HG03565 (cell line): ENCODE measurements at regions not wholly inside any gene's neighbourhood (a gene's known extent, or its start where the extent isn't known, plus 50 kb on each side); places are given as distances from the start of the nearest gene placed in this dataset.
A peak's percentile ranks its signal among the peaks of the same experiment; 100 is the strongest.
"Not testable (repeated sequence)": the region's sequence is repeated elsewhere in the genome, so short reads cannot be mapped to it uniquely, and the experiment has no call there.

Experiments used
- ATAC-seq: cut with Tn5 transposase; IDR thresholded peaks from one replicate; pipeline ENCODE4 v1.9.1; 2021; ENCODE audit warnings: mild to moderate bottlenecking, moderate library complexity; ENCODE audit not compliant: unreplicated experiment

DNA sequence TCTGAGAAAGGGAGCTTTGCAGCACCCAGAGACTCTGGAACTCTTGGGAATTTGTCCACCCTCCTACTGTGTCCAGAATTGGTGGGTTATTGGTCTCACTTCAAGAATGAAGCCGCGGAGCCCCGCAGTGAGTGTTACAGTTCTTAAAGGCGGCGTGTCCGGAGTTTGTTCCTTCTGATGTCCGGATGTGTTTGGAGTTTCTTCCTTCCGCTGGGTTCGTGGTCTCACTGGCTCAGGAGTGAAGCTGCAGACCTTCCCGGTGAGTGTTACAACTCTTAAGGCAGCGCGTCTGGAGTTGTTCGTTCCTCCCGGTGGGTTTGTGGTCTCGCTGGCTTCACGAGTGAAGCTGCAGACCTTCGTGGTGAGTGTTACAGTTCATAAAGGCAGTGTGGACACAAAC is 824.7 kb downstream of the LRRTM4 start:
- not testable (repeated sequence) for ATAC-seq

DNA sequence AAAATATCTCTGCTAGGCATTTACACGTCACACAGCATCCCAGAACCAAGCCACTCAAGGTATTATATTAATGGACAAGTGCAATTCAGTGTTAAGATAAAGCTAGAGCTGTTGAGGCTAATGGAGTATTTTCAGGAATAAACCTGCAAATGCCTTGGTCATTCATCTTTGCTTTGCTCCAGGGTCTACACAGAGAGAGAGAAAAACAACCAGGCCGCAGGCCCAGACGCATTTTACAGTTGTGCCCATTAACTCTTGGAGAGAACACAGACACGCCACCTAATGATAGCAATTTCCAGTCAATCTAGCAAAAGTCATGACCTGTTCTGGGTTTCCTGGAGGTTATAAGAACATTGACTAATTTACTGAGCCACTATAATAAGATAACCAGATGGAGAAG is 829.3 kb downstream of the LRRTM4 start:
- ATAC-seq, result no peak

DNA sequence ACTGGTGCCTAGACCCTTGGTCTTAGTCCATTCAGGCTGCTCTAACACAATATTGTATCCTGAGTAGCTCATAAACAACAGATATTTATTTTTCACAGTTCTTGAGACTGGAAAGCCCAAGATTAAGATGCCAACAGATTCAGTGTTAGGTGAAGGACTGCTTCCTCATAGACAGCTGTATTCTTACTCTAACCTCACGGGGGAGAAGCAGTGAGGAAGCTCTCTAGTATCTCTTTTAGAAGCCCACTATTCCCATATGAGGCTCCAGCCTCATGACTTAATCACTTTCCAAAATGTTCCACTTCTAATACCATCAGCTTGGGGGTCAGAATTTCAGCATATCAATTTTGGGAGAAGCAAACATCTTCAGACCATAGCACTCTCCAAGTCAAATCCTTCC is 833.4 kb downstream of the LRRTM4 start:
- ATAC-seq, result no peak

DNA sequence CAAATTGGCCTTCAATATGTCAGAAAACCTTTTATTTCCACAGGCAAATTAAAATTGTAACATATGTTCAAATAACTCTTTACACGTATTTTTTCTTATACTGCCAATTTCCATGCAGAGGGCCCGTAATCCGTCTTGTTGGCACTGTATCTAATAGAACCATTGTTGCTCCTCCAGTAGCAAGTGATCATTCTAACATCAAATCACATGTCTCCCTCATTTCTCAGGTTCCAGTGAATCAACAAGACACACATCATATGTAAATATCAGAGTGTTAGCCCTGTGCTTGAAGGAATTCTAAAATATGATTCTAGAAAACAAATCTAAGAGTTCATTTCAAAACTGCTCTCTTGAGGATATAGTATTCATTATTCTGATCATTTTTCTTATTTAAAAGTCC is 834.3 kb downstream of the LRRTM4 start:
- no peak for ATAC-seq

DNA sequence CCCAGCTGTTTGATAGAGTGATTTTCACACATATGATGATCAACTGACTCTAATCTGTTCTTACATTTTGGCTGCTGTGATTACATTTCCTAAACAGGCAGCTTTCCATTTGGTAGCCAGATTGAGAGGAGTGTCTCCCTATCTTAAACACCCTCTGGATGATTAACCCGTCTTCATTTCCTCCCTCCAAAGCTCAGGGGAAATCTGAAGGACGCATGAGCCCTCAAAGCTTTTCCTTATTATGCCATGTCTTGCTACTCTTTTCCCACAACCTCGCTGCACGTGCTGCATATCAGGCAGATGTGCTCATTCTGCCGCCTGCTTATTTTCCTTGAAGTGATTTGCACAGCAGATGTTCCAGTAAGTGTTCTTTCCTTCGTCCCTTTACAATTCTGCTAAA is 837.4 kb downstream of the LRRTM4 start:
- no peak for ATAC-seq

DNA sequence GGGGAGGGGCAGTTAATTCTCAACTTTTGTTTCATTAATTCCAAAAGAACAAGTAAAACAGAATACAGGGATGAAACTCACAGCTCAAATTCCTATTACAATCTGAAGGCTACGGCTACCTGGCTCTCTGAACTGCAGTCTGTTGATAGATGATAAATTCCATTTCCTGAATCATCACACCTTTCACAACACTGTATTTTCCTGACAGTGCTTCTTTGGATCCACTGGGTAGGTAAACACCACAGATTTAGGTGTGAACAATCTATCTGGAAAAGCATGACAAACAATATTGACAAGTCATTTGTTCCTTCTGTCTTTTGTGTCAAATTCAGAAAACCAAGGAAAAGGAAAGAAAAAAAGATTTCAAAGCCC is 843.2 kb downstream of the LRRTM4 start:
- no peak for ATAC-seq

DNA sequence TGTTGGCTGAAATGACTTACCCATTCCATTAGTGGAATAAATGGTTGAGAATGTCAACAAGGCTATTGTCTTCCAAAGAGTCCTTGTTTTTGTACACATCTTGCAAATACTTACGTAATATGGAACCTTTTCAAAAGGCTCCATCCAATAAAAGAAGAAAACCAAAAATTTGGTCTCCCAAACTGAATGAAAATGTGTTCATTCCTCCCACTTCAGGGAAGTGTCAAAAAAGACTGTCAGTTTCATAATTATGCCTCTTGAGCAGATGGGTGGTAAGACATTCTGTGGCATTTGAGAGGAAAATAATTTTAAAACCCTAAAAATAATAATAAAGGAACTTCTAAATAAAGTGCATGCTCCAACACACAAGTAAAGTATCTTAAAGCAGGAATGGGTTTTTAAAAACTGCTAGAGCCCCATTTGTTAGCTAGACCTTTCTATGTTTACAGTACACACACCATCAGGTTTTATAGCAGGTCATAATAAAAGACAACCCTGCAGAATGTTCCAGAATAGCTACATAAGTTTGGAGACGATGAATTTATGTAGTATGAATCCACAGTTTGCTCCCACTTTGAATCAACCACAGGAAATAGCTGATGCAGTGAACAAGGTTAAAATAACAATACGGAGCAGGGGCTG is 843.7 kb downstream of the LRRTM4 start:
- no peak for ATAC-seq

DNA sequence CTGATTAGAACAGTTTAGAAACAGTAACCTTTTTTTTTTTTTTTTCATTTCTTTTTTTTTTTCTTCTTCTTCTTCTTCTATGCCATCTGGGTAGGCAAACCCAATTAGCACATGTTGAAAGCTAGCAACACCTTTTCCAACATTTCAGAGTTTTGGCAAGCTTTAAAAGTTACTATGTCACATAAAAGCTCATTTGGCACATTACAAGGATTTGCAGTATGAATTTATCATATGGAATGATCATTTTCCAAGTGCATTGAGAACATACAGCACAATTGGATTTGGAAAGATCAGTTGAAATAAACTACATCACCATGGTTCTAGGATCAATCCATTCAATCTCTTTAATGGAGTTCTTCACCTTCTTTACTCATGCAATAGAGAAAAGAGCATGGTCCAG is 847.0 kb downstream of the LRRTM4 start:
- no peak for ATAC-seq

DNA sequence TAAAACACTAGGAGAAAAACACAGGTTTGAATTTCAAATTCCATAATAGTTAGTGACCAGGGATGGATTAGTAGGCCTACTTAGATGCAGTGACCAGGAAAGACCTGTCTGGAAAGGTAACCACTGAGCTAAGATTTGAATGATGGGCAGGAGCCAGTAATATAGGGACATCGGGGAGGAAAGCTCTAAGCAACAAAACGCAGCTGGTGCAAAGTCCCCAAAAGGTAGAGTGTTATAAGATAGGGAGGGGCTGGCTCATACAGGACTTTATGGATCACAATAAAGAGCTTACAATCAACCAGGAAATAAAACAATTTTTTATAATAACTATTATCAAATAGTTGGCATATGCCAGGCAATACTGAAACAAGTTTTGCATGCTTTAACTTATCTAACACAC is 849.4 kb downstream of the LRRTM4 start:
- no peak for ATAC-seq

DNA sequence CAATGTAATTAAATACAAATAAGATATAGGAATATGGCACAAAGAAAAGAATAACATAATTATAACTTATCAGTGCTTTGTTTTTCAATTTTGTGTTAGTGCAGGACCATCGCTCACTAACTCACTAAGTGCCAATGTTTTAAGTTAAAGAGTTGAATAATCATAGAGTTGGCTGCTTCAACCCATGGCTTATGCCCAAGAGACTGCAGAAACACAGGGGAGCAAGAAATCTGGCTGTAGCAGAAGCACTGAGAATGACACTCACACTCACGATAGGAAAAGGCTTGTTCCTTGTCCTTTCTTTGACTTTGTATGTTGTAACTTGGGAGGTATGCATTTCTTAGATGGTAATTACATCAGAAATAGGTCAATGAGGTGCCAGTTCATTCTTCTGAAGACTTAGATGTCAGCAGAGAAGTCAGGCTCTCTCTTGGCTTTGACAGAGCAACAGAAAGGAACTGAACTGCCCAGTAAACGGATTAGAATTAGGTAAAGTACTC is 852.2 kb downstream of the LRRTM4 start:
- no peak for ATAC-seq

DNA sequence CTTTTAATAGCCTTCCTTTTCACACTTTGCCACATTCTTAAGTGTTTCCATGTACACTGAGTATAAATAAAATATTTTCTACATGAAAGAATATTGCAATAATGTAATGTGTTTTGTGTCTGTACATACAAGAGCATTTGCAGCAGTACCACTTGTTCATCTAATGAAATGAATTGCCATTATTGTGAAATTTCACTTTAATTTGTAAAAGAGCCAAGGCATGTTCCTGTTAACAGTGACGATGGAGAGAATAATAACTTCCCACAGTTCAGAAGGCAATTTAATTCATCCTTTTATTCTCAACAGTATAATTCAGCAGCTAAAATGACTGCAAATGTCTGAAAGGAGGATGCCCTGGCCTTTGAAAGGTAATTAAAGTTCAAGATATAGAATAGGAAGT is 853.9 kb downstream of the LRRTM4 start:
- ATAC-seq, result no peak

DNA sequence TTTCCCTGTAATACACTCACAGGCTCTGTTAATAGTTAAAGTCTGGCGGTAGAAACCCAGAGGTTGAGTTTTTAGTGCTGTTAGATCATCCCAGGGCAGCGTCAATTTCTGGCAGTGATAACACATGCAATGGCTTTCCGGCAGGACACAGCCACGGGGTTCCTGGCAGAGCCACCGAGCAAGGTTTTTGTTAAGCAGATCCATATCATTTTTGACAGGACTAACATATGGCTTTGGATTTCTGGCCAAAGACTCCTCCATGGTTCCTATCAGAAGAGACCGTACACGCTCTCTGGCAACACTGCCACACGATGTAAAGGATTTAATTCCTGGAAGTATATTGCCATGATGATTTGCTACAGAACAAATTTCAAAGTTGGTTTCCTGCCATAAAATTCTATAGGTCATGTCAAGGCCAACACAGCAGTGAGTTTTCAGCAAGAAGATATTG is 854.3 kb downstream of the LRRTM4 start:
- ATAC-seq, result no peak

DNA sequence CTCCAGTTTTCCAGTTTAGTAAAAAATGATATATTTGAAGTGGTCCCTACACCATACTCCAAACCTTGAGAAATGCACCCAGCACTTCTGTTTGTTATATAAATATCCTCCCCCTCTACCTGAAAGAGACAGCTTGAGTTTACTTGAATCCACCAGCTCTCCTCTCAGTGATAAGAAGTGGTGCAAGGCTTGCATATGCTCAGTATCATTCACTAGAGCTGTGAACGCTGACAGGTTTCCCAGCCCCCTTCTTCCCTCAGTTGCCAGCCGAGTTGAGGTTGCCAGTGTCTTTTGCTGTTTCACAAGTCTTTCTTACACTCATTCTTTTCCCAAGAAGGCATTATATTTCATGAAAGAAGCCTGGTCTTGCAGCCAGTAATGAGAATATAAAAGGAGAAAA is 880.0 kb downstream of the LRRTM4 start:
- ATAC-seq, result no peak

DNA sequence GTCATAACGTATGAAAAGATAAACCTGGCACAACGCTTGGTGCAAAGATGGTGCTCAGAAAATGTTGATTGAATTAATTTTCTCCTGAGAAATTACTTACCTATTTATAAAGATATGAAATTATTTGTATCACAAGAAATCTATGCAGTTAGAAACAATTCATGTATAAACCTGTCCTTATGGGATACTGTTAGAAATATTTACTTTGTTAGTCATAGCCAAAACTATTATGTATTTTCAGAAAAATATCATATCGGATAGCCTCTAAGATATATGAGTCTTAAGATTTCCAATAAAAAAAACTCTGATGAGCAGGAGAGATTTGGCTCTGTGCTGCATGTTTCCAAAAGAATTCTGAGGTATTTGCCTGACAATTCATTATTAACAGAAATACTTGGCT is 880.7 kb downstream of the LRRTM4 start:
- no peak for ATAC-seq

DNA sequence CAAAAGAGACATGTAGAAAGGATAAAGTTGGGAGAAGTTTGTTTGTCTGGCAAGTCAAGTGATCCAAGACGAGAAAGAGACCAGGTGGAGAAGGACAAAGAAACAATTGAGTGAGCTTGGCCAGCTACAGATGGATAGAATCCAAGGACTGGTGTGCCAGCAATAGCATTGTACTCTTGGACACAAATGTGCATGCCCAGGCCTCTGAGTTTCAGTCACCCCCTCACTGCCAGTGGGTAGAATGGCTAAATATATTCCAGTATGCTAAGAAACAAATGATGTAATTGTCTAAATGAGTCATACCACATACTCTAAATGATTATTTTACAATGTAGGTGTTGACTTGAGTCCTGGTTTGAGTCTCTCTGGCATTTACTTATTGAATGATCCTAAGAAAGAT is 881.3 kb downstream of the LRRTM4 start:
- no peak for ATAC-seq

DNA sequence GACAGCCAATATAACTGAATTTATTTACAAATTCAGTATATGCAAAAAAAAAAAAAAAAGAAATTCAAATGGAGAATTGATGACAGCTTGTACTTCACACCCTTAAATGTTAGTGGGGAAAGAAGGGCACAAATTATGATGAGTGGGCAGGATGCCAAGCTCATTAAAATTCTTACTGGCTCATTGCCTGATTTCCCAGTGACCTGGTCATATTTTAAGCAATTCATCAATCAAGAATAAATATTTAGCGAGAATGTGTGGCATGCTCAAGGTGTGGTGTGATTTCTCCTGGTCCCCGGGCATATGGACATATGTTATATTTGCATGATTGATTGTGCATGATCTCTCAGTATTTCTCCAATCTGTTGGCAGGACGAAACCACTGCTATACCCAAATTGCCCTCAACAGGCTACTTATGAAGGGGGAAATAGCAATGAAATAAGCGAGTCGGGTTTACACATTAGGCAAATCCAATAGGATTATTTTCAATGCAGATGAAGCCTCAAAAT is 883.0 kb downstream of the LRRTM4 start:
- no peak for ATAC-seq

DNA sequence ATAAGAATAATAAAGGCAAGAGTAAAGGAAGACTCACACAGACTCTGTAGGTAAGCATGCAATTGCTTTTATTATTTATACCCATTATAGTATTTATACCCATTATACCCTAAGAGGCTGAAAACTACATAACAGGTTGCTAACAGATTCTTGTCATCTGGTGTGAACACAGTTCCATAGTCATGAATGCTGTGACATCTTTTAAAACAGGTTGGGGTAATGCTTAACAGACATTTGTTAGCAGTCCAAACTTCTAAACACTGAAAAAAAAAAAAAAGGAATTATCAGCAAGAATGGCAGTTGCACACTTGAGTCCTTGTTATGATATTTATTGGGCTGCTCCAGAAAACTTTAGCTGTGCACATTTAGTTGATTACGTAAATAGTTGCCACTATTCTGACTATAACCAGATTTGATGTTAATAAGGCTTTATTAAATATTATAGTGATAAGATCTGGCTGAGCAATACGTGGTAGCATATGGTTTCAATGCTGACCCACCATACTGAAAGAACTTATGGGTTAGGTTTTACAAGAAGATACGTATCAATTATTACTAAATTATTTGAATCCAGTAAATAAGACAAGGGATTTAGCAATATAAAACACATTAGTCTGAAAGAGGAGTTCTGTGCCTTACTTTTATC is 888.8 kb downstream of the LRRTM4 start:
- ATAC-seq, result no peak

DNA sequence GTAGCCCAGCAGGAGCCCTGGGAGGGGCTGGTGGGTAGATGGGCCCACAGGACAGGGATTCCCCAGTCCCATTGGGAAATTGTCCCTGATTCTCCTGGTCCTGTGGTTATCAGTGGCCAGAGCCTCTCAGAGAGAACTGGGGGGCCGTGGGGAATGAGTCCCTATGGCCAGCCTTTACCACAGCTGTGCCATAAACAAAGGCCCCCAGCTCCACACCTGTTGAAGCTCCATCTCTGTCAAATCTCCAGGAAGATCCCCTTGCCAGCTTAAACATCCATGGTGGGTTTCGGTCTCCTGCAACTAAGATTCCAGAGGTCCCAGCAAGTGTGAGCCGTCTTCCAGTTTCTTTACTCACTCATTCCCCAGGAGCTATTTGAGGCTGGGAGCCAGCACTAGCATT is 897.1 kb downstream of the LRRTM4 start:
- ATAC-seq, result no peak

DNA sequence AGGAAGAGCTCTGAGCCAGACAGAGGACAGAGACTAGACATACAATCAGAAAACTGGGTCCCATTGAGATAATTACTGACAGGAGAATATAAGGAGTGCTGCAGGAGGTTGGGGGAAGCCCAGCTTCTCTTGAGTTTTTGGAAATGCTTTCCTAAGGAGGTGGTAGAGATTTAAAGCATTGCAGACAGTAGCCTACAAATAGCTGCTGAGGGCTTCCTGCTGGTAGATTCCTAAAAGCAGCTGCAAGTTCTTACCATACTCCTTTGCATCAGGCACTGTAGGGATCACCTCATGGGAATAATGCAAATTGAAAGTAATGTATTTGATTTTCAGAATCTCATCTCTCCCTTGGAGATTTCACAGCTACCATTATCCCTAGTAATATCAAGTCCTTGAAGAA is 902.6 kb upstream of the GCFC2 start:
- ATAC-seq, result no peak

DNA sequence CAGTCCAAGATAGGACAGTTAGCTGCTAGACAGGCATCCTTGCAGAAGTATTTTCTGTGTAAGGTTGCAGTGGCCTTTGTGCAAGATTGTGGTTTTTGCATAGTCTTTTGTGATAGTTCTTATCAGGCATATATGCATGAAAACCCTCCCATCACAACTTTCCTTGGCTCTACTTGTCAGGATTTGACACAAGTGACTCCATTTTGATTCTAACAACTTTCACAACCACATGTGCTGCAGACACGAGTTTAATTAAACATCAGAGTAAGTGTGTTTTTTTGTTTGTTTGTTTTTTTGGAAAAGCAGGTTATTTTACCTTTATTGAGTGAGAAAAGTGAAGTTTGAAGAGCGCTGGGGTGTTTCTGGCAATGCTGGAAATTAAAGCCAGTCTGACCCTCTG is 902.0 kb upstream of the GCFC2 start:
- no peak for ATAC-seq

DNA sequence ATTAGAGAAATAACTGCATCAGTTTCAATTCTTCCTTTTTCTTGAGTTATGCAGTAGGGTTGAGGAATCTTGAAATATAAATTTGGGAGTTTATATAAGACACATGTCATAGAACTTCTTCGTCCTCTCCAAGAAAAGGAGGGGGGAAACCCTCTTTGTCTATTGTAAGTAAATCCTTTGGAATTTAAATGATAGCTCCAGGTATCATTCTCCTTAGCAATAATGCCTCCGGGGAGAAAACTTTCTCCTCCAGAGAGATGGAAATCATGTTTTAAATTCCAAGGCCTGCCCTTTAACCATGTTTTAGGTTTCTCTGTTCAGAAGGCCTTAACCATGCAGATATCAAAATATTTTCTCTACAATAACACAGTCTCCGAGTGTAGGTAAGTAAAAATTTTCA is 899.7 kb upstream of the GCFC2 start:
- ATAC-seq, result no peak

DNA sequence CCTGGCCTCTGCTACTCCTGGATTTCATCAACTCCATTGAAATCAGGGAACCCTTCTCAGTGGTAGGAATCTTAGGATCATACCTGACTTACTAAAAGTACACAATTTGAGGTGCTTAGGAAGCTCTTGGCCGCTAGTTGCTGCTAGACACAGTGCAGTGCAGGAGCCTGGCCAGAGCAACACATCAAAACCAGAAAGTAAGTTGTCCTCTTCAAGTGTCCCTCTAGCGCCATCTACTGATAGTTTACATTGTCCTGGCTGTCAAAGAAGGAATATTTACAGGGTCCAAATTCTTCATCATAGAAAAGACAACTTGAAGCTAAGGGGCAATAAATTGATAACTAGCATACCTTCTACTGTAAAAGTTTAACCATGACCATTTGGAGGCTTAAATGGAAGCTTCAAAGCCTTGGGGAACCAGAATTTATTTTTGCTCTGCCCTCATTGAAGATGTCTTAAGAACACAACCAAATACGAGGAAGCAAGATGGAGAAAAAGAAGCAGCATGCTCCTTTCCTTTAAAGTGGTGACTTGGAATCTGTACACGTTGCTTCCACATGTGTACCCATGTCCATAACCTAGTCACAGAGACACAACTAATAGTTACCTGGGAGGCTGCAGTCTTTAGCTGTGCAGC is 889.1 kb upstream of the GCFC2 start:
- ATAC-seq, result peak; percentile 97
